ENCODE measurements at regions not wholly inside any gene's neighbourhood (a gene's known extent, or its start where the extent isn't known, plus 50 kb on each side); places are given as distances from the start of the nearest gene placed in this dataset.
"Not testable (repeated sequence)": the region's sequence is repeated elsewhere in the genome, so short reads cannot be mapped to it uniquely, and the experiment has no call there.

DNA sequence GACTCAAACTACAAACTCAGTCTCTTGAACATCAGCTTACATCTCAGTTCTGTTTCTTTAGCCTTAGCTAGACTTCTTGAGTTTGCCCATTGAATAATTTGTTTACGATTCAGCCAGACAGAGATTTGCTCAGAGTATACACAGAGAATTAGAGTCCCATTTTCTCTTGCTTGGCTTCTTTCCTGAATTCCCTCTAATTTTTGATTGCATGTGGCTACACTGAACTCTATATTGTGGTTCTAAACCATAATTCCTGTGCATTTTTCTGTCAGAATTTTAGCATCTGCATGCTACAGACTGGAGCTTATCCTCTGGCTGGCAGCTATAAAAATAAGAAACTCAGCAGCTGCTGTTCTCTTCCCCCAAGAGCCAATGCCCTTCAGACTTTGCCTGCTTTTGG lies 354.9 kb downstream of the MDFIC start:
- H3K27ac ChIP-seq, result no peak overlapping the region
- TF ChIP-seq, protein P1, sequence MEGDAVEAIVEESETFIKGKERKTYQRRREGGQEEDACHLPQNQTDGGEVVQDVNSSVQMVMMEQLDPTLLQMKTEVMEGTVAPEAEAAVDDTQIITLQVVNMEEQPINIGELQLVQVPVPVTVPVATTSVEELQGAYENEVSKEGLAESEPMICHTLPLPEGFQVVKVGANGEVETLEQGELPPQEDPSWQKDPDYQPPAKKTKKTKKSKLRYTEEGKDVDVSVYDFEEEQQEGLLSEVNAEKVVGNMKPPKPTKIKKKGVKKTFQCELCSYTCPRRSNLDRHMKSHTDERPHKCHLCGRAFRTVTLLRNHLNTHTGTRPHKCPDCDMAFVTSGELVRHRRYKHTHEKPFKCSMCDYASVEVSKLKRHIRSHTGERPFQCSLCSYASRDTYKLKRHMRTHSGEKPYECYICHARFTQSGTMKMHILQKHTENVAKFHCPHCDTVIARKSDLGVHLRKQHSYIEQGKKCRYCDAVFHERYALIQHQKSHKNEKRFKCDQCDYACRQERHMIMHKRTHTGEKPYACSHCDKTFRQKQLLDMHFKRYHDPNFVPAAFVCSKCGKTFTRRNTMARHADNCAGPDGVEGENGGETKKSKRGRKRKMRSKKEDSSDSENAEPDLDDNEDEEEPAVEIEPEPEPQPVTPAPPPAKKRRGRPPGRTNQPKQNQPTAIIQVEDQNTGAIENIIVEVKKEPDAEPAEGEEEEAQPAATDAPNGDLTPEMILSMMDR (conservative IDR thresholded peaks at IDR 0.05), result no peak

DNA sequence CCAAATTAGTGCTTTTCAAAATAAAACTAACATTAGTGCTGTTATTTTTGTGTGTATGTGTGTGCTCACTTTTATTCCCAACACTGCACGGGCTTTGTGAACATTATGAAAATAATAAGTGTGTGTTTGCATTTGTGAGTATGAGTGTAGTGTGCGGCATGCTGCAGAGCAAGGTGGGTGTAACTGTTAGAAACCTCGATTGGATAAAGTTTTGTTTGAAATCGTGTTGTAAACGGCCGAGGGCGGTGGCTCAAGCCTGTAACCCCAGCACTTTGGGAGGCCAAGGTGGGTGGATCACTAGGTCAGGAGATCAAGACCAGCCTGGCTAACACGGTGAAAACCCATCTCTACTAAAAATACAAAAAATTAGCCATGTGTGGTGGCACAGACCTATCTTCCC lies 352.0 kb downstream of the MDFIC start:
- H3K27ac ChIP-seq, result not testable (repeated sequence)

DNA sequence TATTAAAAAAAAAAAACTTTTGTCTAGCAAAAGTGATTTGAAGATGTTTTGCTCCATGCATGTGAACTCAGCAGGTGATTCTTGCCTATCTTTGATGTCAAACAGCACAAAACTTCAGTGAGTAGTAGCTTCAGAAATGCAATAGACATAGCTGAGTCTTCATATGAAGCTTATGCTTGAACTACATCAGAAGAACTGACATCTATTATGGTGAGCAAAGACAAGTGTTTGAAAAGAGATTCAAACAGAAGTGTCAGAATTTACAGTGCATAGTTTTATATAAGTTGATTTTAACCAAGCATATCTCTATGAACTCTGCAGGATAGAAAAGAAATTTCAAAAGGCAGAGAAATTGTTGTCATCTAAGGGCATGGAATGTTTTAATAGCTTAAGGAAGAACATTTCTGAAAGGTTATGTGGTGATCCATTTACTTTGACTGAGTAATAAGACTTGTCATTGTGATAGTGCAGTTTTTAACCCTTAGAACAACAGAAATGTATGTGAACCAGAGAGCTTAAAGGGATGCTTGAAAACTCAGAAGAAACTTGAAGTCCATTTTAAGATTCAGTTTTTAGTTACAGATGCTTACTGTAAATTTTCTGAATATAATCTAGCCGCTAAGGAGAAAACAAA lies 351.4 kb downstream of the MDFIC start:
- TF ChIP-seq, protein P1 (conservative IDR thresholded peaks at IDR 0.05), result no peak

DNA sequence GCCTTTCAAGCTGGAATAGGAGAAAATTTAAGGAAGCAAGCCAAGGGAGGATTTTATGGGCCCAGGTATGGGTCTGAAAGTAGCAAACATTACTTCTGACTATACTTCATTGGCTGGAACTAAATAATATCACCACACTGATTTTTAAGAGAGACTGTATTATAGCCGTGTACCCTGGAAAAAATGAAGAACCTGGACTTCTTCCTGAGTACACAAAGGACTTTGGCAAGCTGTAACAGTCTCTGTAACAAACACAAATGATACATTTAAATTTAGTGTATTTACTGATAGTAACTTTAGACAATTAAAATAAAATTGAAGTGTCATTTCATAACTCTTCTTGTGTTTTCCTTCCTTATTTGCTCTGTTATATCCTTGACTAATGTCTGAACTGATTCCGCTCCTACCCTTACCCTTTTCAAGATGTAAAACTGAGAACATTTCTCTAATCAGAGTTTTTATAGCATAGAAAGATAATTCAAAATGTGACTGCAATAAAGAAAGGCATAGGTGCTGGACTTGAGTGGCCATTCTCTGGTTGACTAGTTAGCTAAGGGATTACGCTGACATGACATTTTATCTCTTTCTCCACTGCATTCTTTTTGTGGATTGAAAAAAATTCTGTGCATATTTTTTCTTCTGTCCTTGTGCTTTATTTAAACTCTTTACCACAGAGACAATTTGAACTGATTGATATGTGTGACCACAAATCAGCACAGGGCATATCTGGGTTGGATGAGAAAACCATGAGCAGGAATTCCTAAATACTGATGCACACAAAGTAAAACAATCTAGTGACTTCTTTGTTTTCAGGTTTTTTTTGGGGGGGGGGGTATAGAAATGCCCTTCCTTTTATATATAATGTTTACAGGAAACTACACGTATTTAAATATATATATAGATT lies 349.7 kb downstream of the MDFIC start:
- no peak overlapping the region for H3K27ac ChIP-seq
- TF ChIP-seq, protein P1 (conservative IDR thresholded peaks at IDR 0.05), result no peak

More for the DNA sequence above, 351.4 kb downstream of the MDFIC start:
- H3K27ac ChIP-seq, result no peak overlapping the region

DNA sequence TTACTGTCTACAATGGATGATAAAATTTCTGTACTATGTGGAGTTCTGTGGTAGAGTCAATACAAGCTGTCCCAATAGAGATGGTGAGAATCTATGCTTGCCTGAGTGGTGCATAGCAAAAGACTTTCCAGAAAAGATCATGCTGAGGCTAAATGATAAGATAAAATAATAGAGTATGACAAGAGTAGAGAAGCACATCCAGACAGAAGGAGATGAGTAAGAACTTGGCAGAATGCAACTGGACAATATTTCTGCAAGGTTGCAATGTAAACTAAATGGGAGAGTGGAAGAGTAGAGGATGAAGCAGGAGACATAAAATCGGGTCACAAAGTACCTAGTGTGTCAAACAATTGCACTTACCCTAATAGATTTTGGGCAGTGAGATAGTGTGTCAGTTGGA lies 347.6 kb downstream of the MDFIC start:
- TF ChIP-seq, protein P1 (conservative IDR thresholded peaks at IDR 0.05), result no peak

DNA sequence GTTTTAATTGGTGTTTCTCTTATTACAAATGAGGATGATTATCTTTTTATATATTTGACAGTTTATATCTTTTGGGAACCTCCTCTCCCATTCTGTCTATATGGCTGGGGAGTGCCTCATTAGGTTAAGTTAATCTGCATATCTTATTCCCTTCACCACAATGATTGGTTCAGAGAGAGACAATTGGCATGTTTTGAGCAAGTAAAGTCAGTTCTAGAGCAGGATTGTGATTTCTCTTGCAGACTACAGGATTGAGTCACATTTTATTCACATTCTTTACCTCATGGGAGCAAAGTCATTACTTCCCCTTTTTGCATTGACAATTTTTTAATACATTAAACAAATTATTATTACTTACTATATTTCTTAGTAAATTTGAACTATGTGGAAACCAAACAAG lies 345.6 kb downstream of the MDFIC start:
- H3K27ac ChIP-seq, result no peak overlapping the region
- TF ChIP-seq, protein P1 (conservative IDR thresholded peaks at IDR 0.05), result no peak

More for the DNA sequence above, 347.6 kb downstream of the MDFIC start:
- H3K27ac ChIP-seq, result no peak overlapping the region

DNA sequence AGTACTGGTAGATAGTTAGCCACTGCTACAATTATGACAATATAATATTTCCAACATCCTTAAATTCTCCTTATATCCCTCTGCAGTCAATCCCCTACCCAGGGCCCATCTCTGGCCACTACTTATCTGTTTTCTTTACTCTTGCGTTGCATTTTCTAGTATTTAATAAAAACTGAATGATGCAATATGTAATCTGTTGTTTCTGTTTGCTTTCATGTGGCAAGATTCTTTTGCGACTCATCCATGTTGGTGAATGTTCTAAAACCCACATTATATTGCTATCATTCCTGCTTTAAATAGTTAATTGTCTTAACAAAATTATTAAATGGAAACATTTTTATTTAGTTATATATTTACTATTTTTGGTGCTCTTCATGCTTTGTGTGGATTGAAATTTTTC lies 338.5 kb downstream of the MDFIC start:
- TF ChIP-seq, protein P1 (conservative IDR thresholded peaks at IDR 0.05), result no peak
- H3K27ac ChIP-seq, result no peak overlapping the region

DNA sequence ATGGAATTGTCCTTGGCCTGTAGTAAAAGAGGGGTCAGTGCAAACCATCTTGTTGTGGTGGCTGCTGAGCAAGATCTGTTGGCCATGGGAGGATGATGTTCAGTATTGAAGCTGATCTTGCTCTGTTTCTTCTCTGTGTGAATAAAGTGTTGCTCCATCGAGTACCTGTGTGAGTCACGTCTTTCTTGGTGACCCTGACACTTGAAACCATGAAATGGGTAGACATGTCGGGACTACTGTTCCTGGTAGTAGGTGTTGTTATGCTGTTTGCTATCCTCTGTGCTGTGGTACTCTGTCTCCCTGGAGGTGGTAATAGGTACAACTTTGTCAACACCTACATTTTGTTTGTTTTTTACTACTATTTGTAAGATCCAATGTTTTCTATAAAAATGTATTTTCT lies 330.6 kb downstream of the MDFIC start:
- TF ChIP-seq, protein P1 (conservative IDR thresholded peaks at IDR 0.05), result no peak
- no peak overlapping the region for H3K27ac ChIP-seq

All from VCaP (cell line).